Endothelial cell (in vitro differentiated cells): ENCODE measurements at regions not wholly inside any gene's neighbourhood (a gene's known extent, or its start where the extent isn't known, plus 50 kb on each side); places are given as distances from the start of the nearest gene placed in this dataset.
"Not testable (repeated sequence)": the region's sequence is repeated elsewhere in the genome, so short reads cannot be mapped to it uniquely, and the experiment has no call there.

Experiments used
- DNase-seq: peaks from one replicate; pipeline ENCODE4 v3.0.0; 2021; ENCODE audit warnings: low spot score
- H3K27ac Mint-ChIP-seq: one replicate; pipeline ENCODE4 v1.8.0; 2021; ENCODE audit warnings: mixed read lengths, inconsistent platforms; ENCODE audit not compliant: unreplicated experiment
- H3K27me3 Mint-ChIP-seq: one replicate; pipeline ENCODE4 v1.8.0; 2021; ENCODE audit warnings: mild to moderate bottlenecking, moderate library complexity, mixed read lengths, inconsistent platforms; ENCODE audit not compliant: unreplicated experiment
- H3K36me3 Mint-ChIP-seq: one replicate; pipeline ENCODE4 v1.8.0; 2021; ENCODE audit warnings: mild to moderate bottlenecking, low read depth, mixed read lengths, inconsistent platforms; ENCODE audit not compliant: unreplicated experiment
- H3K4me1 Mint-ChIP-seq: one replicate; pipeline ENCODE4 v1.8.0; 2021; ENCODE audit warnings: mild to moderate bottlenecking, mixed read lengths, inconsistent platforms; ENCODE audit not compliant: unreplicated experiment
- H3K4me3 Mint-ChIP-seq: one replicate; pipeline ENCODE4 v1.8.0; 2021; ENCODE audit warnings: mild to moderate bottlenecking, mixed read lengths, inconsistent platforms; ENCODE audit not compliant: unreplicated experiment
- H3K9me3 Mint-ChIP-seq: one replicate; pipeline ENCODE4 v1.8.0; 2021; ENCODE audit warnings: mixed read lengths, inconsistent platforms; ENCODE audit not compliant: unreplicated experiment
- TF ChIP-seq, protein P1 (sequence below): fragments of 200-600 bp; sonication (generic); IDR thresholded peaks from one replicate; pipeline ENCODE4 v1.5.0; 2021; ENCODE audit warnings: antibody characterized with exemption; ENCODE audit not compliant: unreplicated experiment

DNA sequence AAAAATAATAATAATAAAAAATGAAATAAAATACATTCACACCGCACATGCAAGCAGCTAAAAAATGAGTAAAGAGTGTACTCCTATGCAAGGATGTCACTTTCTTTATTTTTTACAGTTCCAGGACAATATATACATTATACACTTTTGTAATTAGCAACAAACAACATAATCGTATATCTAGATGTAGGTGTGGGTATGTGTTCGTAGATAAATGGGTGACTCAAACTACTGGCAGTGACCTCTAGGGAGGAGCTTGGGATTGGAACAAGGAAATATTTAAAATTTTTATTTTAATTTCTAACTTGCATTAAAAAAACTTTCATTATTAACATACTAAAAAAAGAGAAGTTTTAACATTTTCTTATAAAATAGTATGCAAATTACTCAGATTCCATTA, 86.1 kb upstream of the MYLIP start:
- peaks cover 5% of the 10 kb centered on the region for H3K36me3 Mint-ChIP-seq
- H3K9me3 Mint-ChIP-seq = no peaks in the 10 kb centered on the region
- TF ChIP-seq, protein P1, sequence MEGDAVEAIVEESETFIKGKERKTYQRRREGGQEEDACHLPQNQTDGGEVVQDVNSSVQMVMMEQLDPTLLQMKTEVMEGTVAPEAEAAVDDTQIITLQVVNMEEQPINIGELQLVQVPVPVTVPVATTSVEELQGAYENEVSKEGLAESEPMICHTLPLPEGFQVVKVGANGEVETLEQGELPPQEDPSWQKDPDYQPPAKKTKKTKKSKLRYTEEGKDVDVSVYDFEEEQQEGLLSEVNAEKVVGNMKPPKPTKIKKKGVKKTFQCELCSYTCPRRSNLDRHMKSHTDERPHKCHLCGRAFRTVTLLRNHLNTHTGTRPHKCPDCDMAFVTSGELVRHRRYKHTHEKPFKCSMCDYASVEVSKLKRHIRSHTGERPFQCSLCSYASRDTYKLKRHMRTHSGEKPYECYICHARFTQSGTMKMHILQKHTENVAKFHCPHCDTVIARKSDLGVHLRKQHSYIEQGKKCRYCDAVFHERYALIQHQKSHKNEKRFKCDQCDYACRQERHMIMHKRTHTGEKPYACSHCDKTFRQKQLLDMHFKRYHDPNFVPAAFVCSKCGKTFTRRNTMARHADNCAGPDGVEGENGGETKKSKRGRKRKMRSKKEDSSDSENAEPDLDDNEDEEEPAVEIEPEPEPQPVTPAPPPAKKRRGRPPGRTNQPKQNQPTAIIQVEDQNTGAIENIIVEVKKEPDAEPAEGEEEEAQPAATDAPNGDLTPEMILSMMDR = no peak
- H3K27ac Mint-ChIP-seq = no peak overlapping the region
- no peaks in the 10 kb centered on the region for H3K27me3 Mint-ChIP-seq
- no peaks in the 10 kb centered on the region for H3K4me1 Mint-ChIP-seq
- no peak overlapping the region for H3K4me3 Mint-ChIP-seq
- DNase-seq = no peak

DNA sequence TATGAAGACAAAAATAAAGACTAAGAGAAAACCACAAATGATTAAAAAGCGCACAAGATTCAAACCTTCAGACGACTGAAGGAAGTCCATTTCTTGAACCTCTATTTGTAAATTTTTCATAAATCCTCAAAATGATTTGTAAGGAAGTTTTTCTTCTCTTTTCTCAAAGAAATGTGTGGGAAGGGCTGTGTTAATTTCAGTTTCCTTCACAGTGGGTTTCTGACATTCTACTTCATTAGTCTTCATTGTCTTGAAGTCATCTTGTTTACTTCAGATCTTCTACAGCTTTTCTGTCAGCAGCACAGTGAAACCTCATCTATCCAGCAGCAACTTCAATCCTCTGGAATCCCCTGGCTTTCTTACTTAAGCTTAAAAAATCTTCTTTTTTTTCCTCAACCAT, 87.6 kb upstream of the MYLIP start:
- Mint-ChIP-seq H3K36me3 (peaks cover 5% of the 10 kb centered on the region), H3K27me3 (no peaks in the 10 kb centered on the region), H3K9me3 (no peaks in the 10 kb centered on the region), H3K27ac (no peak overlapping the region), H3K4me3 (no peak overlapping the region), H3K4me1 (no peaks in the 10 kb centered on the region)
- no peak for DNase-seq
- TF ChIP-seq, protein P1 = no peak

DNA sequence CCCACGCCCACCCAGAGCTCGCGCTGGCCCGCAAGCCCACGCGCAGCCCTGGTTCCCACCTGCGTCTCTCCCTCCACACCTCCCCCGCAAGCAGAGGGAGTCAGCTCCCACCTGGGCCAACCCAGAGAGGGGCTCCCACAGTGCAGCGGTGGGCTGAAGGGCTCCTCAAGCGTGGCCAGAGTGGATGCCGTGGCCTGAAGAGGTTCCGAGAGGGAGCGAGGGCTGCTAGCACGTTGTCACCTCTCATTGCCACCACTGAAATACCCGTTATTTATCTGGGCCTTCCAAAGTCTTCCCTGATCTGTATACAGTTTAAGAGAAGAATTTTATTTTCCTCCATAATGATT, 88.3 kb upstream of the MYLIP start:
- H3K27ac Mint-ChIP-seq = no peak overlapping the region
- no peaks in the 10 kb centered on the region for H3K27me3 Mint-ChIP-seq
- no peaks in the 10 kb centered on the region for H3K9me3 Mint-ChIP-seq
- TF ChIP-seq, protein P1 = no peak
- no peak for DNase-seq
- no peak overlapping the region for H3K4me3 Mint-ChIP-seq
- no peaks in the 10 kb centered on the region for H3K4me1 Mint-ChIP-seq
- H3K36me3 Mint-ChIP-seq = peaks cover 5% of the 10 kb centered on the region

DNA sequence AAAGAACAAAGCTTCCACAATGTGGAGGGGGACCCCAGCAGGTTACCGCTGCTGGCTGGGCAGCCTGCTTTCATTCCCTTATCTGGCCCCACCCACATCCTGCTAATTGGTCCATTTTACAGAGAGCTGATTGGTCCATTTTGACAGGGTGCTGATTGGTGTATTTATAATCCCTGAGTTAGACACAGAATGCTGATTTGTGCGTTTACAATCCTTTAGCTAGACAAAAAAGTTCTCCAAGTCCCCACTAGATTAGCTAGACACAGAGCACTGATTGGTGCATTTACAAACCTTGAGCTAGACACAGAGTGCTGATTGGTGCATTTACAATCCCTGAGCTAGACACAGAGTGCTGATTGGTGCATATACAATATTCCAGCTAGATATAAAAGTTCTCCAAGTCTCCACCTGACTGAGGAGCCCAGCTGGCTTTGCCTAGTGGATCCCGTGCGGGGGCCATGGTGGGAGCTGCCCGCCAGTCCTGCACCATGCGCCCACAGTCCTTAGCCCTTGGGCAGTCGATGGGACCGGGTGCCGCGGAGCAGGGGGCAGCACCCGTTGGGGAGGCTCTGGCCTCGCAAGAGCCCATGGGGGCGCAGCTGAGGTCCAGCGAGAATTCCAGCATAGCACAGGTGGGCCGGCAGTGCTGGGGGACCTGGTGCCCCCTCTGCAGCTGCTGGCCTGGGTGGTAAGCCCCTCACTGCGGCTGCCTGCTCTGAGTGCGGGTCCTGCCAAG, 88.8 kb upstream of the MYLIP start:
- not testable (repeated sequence) for H3K9me3 Mint-ChIP-seq, H3K4me3 Mint-ChIP-seq, H3K27ac Mint-ChIP-seq, DNase-seq, H3K36me3 Mint-ChIP-seq, H3K4me1 Mint-ChIP-seq, H3K27me3 Mint-ChIP-seq

DNA sequence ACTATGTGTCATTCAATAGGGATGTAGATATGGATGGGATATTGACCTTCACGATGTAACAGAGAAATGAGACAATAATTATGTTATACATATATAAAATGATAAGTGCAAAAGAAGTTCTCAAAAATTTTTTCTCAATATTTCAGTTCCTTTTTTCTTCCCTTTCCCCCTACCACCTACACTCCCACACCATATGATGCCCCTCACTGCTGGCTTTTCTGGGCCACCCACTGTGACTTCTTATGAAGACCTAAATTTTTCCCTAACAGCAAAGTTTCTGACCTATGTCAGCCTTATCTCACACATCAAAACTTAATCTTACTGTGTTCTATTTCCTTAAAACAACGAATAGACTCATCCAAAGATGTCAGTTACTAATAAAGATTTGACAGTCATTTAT, 89.9 kb upstream of the MYLIP start:
- no peaks in the 10 kb centered on the region for H3K4me1 Mint-ChIP-seq
- H3K36me3 Mint-ChIP-seq = peaks cover 5% of the 10 kb centered on the region
- TF ChIP-seq, protein P1 = no peak
- no peak overlapping the region for H3K27ac Mint-ChIP-seq
- H3K4me3 Mint-ChIP-seq = no peak overlapping the region
- no peaks in the 10 kb centered on the region for H3K9me3 Mint-ChIP-seq
- no peaks in the 10 kb centered on the region for H3K27me3 Mint-ChIP-seq
- no peak for DNase-seq
